HTR-8/SVneo (cell line): ENCODE measurements at regions not wholly inside any gene's neighbourhood (a gene's known extent, or its start where the extent isn't known, plus 50 kb on each side); places are given as distances from the start of the nearest gene placed in this dataset.

Experiments
- DNase-seq: peaks from one replicate; pipeline ENCODE4 v3.0.0; 2011; ENCODE audit warnings: low spot score, mixed read lengths; ENCODE audit not compliant: insufficient read length
- FAIRE-seq: peaks from 2 replicates; lab custom pipeline; 2011; peaks lifted over from hg19 to GRCh38; lab: Jason Lieb, UNC

DNA sequence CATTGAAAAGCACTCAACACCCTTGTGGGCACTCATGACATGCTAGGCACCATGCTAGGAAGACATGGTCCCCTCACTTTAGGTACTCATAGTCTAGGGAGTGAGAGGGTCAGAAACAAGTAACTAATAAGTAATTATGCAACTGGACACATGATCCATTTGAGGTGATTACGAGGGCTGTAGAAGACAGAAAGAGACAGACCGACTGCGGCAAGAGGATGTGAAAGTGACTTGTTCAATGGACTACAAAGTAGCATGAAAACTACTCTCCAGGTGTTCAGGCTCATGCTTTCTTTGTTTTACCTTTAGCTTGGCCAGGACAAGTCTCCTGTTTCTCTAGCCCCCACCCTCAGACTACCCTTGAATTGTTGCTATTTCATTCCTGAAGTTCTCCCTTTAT is 310.8 kb upstream of the SORL1-AS1 start:
- no peak for FAIRE-seq
- DNase-seq = no peak

DNA sequence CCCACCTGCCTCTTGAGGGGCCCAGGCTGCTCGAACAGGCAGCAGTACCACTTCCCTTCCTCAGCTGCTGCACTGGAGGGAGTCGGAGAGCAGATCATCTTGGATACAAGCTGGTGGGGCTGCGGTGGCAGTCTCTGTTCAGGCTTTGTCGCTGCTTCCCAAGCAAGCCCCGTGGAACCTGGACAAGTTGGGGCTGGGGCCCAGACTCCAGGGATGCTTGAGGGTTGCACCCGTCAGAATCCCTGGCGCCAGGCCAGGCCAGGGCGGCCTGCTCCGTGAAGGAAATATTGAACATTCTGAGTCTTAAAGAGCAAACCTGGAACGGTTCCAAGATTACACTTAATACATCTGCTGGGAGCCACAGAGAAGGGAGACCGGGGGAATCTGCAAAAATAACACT is 310.1 kb upstream of the SORL1-AS1 start:
- FAIRE-seq (no peak), DNase-seq (no peak)

DNA sequence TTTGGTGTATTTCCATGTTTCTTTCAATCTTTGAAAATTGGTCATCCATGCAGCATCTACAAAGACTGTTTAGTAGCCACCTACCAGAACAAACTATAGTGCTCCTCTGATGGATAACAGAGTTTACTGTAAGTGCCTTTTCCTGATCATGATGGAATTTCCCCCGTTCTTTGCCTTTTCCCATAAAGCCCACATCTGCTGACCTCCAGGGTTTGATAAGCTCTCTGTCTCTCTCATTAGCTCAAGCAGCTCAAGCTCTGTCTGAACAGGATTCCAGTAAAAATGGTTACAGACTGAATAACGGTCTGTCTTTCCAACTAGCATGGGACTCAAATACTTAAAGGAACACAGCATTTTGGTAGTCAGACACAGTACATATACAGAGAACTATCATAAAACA is 308.4 kb upstream of the SORL1-AS1 start:
- FAIRE-seq (no peak), DNase-seq (no peak)

DNA sequence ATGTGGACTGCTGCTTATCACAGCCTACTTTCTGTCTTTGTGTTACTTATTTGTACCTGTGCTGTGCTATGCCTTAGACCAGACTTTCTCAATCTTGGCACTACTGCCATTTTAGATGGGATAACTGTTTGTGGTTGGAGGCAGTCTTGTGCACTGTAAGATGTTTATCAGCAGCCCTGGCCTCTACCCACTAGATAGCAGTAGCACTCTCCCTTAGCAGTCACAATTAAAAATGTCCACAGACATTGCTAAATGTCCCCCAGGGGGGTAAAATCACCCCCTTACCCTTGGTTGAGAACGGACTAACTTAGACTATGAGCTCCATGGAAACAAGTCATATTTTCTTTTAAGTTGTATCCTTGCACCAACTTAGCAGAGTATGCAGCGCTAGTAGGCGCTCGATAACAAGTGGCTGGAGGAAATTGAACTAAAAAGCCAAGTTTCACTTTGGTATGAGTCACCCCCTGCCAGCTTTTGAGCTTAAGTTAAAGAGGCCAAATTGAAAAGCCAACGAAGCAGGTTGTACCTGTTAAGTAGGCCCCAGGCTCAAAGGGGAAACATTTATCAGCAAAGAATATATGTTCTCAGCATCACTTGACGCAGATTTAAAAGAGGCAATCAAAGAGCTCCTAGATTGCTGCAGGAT is 304.8 kb upstream of the SORL1-AS1 start:
- FAIRE-seq (peak; percentile 33), DNase-seq (no peak)

DNA sequence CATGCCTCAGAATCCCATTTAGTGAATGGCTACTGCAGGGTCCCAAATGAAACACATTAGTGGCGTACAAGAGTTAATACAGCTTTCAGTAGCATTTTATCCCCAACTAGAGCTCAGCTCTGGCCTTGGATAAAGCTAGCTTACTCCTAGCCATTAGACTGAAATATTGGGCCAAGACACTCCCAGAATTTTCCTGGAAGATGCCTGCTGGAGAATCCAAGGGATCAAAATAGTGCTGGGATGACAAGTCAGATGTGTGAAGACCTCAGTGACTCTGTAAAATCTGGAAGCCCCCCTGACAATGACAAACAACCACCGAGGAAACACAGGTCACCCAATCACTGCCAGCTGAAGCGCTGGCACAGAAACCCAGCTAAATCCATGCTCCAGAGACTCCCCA is 303.1 kb upstream of the SORL1-AS1 start:
- DNase-seq (no peak), FAIRE-seq (no peak)

DNA sequence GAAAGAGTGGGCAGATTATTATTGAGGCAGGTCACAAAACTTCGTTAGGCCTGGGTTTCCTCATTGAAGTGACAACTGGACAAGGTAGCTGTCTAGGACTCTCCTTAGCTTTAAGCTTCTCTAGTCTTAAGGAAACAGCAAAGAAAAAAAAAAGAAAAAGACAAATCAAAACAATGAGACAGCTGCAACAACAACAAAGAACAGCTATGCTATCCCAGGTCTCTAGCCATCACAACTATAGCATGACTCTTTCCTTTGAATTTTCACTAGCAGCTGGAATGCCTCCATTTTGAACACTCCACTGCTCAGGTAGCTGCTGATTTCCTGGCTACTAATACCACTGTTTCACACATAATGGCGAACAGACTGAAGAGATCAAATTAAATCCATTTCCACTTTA is 302.4 kb upstream of the SORL1-AS1 start:
- DNase-seq = no peak
- no peak for FAIRE-seq

DNA sequence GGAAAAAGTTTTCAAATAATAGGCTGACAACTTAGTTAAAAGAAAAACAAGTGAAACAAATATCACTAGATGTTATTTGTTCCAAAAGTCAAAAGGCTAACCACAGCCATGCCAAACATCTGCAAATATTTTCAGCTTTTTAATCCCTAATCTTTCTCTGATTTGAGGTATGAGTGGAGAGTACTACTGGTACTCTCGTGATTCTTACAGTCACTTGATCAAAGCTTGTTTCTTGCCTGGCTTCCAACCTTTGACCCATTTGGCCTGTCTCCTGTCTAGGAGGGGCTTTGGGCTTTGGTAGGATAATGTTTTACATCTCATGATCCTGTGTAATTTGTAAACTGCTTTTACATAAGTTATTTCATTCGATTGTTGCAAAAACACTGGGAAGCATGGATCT is 301.8 kb upstream of the SORL1-AS1 start:
- DNase-seq (no peak), FAIRE-seq (no peak)

DNA sequence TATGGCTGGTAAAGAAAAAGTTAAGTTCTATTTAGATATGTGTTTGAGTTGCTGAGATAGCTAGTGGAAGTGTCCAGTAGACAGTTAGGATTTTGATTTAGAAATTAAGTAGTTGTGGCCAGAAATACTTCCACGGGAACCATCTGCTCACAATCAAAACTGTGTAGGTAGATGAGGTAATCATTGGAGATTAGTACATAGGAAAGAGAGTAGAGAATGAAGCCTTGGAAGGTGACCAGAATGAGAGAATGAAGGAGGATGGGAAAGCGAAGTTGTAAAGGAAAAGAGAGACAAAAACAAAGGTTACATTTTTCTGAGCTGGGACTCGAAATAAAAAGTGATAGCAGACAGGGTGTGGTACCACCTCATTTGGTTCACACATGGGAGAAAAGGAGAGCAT is 296.9 kb upstream of the SORL1-AS1 start:
- no peak for DNase-seq
- no peak for FAIRE-seq

DNA sequence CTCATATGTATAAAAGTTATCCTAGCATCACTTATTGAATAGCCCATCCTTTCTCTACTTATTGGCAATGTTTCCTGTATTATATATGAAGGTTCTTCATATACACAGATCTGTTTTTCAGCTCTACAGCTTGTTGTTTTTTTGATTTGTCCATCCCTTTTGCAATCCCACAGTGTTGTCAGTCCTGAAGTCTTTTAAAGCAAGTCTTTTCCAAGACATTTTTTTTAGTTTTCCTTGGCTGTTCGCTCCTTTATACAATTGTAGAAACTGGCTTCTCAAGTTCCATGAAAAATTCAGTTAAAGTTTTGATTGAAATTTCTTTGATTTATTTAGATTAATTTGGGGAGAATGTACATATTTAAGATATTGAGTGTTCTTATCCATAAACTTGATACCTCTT is 295.3 kb upstream of the SORL1-AS1 start:
- no peak for FAIRE-seq
- no peak for DNase-seq

DNA sequence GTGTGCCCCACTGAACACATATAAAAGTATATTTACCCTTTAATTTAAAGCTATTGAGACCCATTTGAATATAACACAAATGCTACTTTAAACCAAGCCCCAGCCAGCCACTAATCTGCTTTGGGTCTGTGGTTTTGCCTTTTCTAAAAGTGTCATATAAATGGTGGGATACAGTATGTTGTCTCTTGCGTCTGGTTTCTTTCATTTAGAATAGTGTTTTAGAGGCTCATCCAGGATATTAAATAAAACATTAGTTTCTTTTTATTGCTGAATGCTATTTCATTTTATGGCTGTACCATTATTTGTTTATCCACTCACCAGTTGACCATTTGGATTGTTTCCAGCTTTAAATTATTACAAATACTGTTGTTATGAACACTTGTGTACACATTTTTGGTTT is 290.5 kb upstream of the SORL1-AS1 start:
- FAIRE-seq = no peak
- DNase-seq = no peak

DNA sequence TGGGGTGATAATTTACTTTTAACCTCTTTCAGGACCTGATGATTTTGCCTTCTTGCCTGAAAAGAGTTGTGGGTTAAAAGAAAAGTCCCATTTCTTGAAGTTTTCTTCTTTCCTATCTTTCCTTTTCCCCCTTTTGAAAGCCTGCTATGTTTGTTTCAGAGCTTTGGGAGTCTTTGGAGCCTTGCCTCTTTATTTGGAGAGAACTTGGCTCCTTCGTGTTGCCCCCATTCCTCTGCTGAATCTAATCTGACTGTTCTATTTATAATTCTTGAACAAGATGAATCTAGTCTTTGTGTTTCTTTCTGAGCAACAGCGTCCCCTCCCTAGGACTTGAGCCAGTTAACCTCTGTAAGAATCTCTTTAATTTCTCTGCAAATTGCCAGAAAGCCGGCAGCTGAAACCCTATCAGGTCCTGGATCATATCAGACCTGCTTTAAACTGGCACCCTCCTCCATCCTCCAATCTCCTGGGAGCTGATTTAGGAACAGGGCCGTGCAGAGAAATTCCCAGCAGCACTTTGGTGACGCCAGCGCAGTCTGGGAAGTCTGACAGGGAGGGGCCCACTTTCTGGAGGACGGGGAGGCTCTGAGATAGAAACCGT is 289.1 kb upstream of the SORL1-AS1 start:
- FAIRE-seq (no peak), DNase-seq (no peak)

DNA sequence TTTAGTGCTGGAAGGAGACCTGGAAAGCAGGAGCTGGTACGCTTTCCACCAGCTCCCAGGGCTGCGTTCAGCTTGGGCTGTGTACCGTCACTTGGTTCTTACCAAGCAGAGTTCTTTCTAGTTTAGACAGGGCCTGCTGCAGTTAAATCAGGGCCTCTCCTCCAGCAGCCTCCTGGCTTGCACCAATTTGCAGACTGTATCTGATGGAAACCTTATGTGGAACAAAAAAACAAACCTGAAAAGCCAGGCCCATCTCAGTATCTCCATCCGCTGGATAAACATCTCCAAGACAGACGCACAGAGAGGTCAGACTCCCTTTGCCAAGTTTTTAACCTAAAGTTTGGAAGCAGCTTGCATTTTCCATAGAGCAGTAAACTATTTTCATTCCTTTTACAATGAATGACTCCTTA is 288.6 kb upstream of the SORL1-AS1 start:
- FAIRE-seq (no peak), DNase-seq (no peak)

DNA sequence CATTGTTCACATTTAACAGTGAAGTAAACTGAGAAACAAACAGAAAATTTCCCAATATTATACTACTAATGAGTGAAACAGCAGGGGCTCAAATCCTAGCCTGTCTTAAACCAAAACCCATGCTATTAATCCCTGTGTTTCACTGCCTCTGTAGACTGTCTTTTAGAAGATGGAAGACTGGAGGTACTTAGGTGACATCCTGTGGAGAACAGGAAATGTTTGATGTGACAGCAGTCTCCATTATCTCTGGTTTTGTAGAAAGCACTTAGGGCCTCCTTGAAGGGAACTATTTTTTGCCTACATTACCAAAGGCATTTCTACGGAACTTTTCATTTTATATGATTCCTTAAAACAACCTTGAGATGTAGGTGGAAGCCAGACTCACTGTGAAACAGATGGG is 288.1 kb upstream of the SORL1-AS1 start:
- FAIRE-seq = no peak
- DNase-seq = no peak

DNA sequence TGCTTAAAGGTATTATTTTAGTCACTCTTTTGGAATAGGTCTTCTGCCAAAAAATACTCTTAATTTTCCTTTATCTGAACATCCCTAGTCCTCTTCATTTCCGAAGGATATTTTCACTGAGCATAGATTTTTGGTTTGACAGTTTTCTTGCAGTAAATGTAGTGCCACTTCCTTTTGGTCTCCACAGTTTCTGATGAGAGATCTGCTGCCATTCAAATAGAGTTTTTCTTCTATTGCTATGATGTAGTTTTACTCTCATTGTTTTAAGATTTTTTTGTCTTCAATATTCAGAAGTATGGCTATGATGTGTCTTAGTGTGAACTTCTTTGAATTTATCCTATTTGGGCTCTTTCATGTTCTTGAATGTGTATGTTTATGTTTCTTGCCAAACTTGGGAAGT is 281.1 kb upstream of the SORL1-AS1 start:
- DNase-seq (no peak), FAIRE-seq (no peak)

DNA sequence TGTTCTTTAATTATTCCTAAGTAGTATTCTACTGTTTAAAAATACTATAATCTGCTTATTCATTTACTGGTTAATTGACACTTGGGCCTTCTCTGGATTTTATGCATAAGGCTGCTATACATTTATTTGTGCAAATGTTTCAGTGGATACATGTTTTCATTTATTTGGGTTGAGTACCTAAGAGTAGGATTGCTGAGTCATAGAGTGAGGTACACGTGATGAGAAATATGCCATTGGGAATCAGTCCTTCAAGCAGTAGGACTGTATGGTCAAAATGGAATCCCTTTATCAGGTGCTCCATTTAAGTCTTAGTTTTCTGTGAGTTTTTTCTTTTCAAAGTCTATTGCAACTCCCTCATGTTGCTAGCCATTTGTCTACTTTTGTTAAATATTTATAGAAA is 275.2 kb upstream of the SORL1-AS1 start:
- DNase-seq (no peak), FAIRE-seq (no peak)

DNA sequence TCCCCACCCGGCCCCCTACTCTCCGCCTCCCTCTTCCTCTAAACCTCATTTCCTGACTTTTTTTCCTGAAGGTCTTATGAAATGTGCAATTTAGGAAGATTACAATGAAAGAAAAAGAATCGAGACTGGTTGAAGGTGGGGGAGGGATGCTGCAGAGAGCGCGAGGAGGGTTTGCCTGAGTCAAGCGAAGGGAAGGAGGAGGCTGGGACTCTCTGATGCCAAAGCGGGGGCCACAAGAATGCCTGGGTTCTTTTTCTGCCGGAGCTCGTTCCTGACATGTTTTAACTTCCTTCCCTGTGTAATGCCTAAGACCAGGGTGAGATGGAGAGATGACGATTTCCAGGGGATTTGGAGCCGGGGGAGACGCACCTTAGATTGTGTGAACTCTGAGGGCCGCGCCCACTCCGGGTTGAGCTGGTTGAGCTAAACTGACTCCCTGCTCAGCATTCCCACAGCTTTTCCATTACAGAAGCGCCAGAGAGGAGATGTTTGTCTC is 270.5 kb upstream of the SORL1-AS1 start:
- FAIRE-seq (no peak), DNase-seq (no peak)

DNA sequence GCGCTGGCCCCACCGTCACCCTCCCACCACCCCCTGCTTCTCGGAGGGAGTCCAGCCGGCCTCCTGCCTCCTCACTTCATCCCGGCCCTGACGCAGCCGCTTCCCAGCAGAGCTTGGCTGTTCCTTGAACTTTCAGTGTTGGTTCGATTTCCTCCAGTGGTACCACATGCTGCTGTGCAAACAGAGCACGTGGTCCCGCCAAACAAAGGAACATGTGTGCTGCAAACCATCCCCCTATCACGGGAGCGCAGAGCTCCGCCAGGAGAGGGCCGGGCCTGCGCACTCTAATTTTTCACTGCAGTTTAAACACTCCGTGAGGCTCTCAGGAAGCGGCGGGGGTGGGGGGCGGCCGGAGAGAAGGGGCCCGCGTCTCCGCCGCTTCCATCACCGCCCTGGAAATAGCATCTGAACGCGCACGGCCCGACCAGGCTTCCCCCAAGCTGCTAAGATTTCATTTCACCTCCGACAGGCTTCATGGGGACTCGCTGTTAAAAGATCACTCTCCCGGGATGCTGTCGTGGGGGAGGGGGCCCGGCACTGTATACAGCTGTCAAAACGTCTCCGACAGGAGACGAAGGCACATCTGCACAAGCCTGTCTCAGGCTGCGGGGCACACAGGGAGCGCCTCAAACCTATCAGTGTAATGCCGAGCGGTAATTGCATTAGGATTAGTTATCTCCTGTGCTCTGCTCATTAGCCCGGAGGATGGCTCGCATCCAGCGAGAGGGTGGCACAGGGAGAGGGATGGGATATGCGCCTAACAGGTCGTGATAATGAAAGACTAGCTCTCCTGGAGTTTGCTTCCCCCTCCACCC is 269.9 kb upstream of the SORL1-AS1 start:
- FAIRE-seq (no peak), DNase-seq (peak; percentile 17)

DNA sequence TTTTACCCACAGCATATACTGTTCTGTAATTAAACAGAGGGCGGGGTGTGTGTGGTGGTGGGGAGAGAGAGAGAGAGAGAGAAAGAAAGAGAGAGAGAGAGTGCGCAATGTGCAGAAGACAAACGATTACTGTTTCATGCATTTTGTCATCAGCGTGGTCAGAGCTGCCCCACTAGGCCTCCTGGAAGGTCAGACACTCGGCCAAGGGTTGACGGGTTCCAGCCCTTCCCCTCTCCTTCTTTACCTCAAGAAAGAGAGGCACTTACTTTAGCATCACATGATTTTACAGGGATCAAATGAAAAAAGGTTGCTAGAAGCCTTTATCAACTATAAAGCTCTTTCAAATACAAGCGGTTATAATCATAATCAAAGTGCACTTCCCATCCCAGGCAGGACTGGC is 269.2 kb upstream of the SORL1-AS1 start:
- DNase-seq = no peak
- no peak for FAIRE-seq

DNA sequence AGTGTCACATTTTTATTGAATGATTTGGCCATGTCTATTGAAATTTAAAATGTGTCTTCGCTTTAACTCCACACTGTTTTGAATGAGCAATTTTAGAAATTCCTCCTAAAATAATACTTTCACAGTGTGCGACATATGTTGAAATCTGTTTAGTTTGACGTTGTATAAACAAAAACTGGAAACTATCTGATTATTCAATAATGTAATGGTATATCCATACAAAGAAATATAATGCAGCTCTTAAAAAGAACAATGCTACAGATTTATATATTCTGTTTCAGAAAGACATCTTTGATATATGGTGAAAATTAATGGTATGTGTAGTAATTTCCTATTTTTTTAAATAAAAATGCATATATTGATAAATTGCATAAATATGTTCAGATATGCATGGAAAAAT is 268.7 kb upstream of the SORL1-AS1 start:
- no peak for FAIRE-seq
- no peak for DNase-seq

DNA sequence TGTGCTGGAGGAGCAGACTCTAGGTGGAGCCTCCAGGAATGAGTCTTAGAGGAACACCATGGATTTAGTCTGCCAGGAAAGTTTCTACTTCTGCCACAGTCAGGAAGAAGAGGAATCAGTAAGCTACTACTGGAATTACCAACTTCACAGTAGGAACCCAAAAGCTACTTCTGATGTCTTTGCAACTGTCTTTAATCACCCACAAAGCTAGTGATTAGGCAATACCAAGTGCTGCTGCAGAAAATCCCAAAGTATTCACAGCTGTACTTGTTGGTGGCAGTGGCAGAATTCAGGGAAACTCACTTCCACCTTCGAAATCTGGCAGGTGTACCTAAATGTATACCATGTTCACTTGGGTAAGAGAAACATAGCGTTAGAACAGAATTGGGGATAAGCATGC is 264.5 kb upstream of the SORL1-AS1 start:
- FAIRE-seq = no peak
- no peak for DNase-seq

DNA sequence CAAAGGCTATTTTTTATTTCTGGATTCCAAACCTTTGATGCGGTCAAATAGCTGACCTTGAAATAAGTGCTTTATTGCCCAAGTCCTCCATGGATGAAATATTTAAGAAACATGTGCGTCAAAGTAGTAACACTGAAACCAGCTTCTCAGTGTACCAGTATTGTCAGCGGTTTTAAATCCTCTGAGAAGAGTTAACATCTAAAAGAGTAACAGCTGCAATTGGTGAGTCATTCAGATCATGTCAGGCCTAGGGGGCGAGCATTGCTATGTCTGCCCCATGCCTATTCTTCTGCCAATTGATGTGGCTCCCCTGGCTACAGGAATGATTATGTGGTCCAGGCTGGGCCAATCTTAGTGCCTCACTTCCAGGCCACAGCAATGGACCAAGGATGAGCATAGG is 263.3 kb upstream of the SORL1-AS1 start:
- DNase-seq = no peak

More for the DNA sequence above, 263.3 kb upstream of the SORL1-AS1 start:
- FAIRE-seq = no peak
